Testis (tissue), 2 donors: ENCODE measurements at regions not wholly inside any gene's neighbourhood (a gene's known extent, or its start where the extent isn't known, plus 50 kb on each side); places are given as distances from the start of the nearest gene placed in this dataset.
"Not testable (repeated sequence)": the region's sequence is repeated elsewhere in the genome, so short reads cannot be mapped to it uniquely, and the experiment has no call there.

ENCODE experiments used
- DNase-seq: peaks from one replicate; pipeline ENCODE4 v3.0.0-alpha.2; 2019
- H3K27ac ChIP-seq, 2 donors: fragments of 200-600 bp; sonication (generic); one replicate each; pipeline ENCODE4 v1.5.1; 2019
- H3K27me3 ChIP-seq: fragments of 200-600 bp; sonication (generic); one replicate; pipeline ENCODE4 v1.5.1; 2019
- H3K36me3 ChIP-seq: fragments of 200-600 bp; sonication (generic); one replicate; pipeline ENCODE4 v1.5.1; 2017; ENCODE audit warnings: low read depth; ENCODE audit errors: missing control alignments
- H3K4me1 ChIP-seq: fragments of 200-600 bp; sonication (generic); one replicate; pipeline ENCODE4 v1.5.1; 2019
- H3K4me3 ChIP-seq, 2 donors: fragments of 200-600 bp; sonication (generic); one replicate each; pipeline ENCODE4 v1.5.1; 2017 to 2019
- H3K9me3 ChIP-seq: fragments of 200-600 bp; sonication (generic); one replicate; pipeline ENCODE4 v1.5.1; 2017
- POLR2A ChIP-seq: fragments of 450-650 bp; IDR thresholded peaks from one replicate; pipeline ENCODE4 v1.6.1; 2017; ENCODE audit warnings: antibody characterized with exemption, mild to moderate bottlenecking, moderate library complexity
- whole genome bisulfite sequencing, 2 donors: methylation state at CpG; one replicate each; pipeline ENCODE4 v1.1.5; 2018; 5-methylcytosine and 5-hydroxymethylcytosine counted together
- intact Hi-C: fragments of 100-400 bp; cut with DNase I; formaldehyde crosslinking; loops from one replicate; pipeline ENCODE4 v1.15.1; 2023; ENCODE audit warnings: low total_unique reads
- TF ChIP-seq, protein P1 (sequence below), 3 experiments: fragments of 450-650 bp in 2 of 3; fragments of 200-600 bp in 1 of 3; sonication (generic) in 1 of 3; IDR thresholded peaks; one replicate each; pipeline ENCODE4 v1.5.1; 2016 to 2019; ENCODE audit warnings: antibody characterized with exemption in 3 of 3, mild to moderate bottlenecking in 2 of 3, moderate library complexity in 1 of 3

GRCh38 chr2:172260336-172260735 is 157.6 kb upstream of the DLX2 start:
- TF ChIP-seq, protein P1, sequence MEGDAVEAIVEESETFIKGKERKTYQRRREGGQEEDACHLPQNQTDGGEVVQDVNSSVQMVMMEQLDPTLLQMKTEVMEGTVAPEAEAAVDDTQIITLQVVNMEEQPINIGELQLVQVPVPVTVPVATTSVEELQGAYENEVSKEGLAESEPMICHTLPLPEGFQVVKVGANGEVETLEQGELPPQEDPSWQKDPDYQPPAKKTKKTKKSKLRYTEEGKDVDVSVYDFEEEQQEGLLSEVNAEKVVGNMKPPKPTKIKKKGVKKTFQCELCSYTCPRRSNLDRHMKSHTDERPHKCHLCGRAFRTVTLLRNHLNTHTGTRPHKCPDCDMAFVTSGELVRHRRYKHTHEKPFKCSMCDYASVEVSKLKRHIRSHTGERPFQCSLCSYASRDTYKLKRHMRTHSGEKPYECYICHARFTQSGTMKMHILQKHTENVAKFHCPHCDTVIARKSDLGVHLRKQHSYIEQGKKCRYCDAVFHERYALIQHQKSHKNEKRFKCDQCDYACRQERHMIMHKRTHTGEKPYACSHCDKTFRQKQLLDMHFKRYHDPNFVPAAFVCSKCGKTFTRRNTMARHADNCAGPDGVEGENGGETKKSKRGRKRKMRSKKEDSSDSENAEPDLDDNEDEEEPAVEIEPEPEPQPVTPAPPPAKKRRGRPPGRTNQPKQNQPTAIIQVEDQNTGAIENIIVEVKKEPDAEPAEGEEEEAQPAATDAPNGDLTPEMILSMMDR (IDR thresholded peaks at IDR 0.05): no peak
- no peak for TF ChIP-seq POLR2A
- no peaks in the 10 kb centered on the region for H3K9me3 ChIP-seq
- H3K27ac ChIP-seq: no peak overlapping the region
- WGBS, 2 donors: 73 to 84% methylated on average over 8 of the region's 8 CpGs
- no peaks in the 10 kb centered on the region for H3K4me1 ChIP-seq
- H3K36me3 ChIP-seq: no peaks in the 10 kb centered on the region
- no peak for DNase-seq
- intact Hi-C loops: no loop called here
- no peak overlapping the region for H3K4me3 ChIP-seq
- no peaks in the 10 kb centered on the region for H3K27me3 ChIP-seq

- intact Hi-C loops: no loop called here
- H3K36me3 ChIP-seq: no peaks in the 10 kb centered on the region
- TF ChIP-seq, protein P1 (IDR thresholded peaks at IDR 0.05): no peak
- no peak for TF ChIP-seq POLR2A
- WGBS, 2 donors: 81 to 87% methylated on average over 1 of the region's 1 CpG
- H3K27me3 ChIP-seq: no peaks in the 10 kb centered on the region
- no peaks in the 10 kb centered on the region for H3K4me1 ChIP-seq
- H3K4me3 ChIP-seq: no peak overlapping the region
- no peaks in the 10 kb centered on the region for H3K9me3 ChIP-seq
- H3K27ac ChIP-seq: no peak overlapping the region
- no peak for DNase-seq
These were observed 158.6 kb upstream of the DLX2 start for GRCh38 chr2:172261292-172261691.

DNA sequence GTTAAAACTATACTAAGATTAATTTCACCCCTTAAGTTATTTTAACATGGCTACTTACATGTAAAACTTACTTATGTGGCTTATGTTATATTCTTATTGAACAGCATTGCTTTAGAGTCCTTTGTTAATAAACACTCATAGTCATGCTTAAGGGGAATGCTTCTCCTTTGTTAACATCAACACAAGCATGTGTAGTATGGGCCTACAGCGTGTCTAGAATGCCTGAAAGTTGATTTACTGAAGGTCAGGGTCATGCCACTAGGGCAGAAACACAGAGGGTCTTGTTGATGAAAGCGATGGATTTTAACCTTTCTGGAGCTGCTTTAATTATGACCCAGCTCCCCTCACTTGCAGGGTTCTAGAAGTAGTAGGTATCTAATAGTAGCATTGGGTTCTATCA is 159.8 kb upstream of the DLX2 start:
- Histone ChIP-seq H3K27ac (no peak overlapping the region), H3K9me3 (no peaks in the 10 kb centered on the region), H3K27me3 (no peaks in the 10 kb centered on the region), H3K36me3 (no peaks in the 10 kb centered on the region), H3K4me3 (no peak overlapping the region), H3K4me1 (no peaks in the 10 kb centered on the region)
- 83% methylated on average over 2 of the region's 2 CpGs for WGBS, 2 donors
- no peak for TF ChIP-seq POLR2A
- TF ChIP-seq, protein P1 (IDR thresholded peaks at IDR 0.05): no peak
- intact Hi-C loops: no loop called here
- no peak for DNase-seq

GRCh38 chr2:172264820-172265219 is 162.1 kb upstream of the DLX2 start:
- intact Hi-C loops, H3K4me3 ChIP-seq, H3K36me3 ChIP-seq, H3K9me3 ChIP-seq, H3K27me3 ChIP-seq, H3K4me1 ChIP-seq, H3K27ac ChIP-seq, DNase-seq: not testable (repeated sequence)
- 97 to 98% methylated on average over 2 of the region's 2 CpGs for WGBS, 2 donors

- WGBS, 2 donors: 90 to 94% methylated on average over 7 of the region's 7 CpGs
- H3K4me1 ChIP-seq, H3K9me3 ChIP-seq, H3K36me3 ChIP-seq, H3K4me3 ChIP-seq, H3K27ac ChIP-seq, DNase-seq, H3K27me3 ChIP-seq, intact Hi-C loops: not testable (repeated sequence)
These were observed 157.7 kb upstream of the ITGA6 start for GRCh38 chr2:172269507-172270244.
